GM12872 (cell line): ENCODE measurements at regions not wholly inside any gene's neighbourhood (a gene's known extent, or its start where the extent isn't known, plus 50 kb on each side); places are given as distances from the start of the nearest gene placed in this dataset.

Source experiments
- CTCF ChIP-seq: IDR thresholded peaks from 3 replicates; pipeline ENCODE4 v1.5.1; 2011; ENCODE audit warnings: low read depth, mild to moderate bottlenecking, low read length, moderate library complexity; ENCODE audit not compliant: insufficient read depth

- TF ChIP-seq CTCF: no peak
These were observed 68.8 kb upstream of the ARHGAP18 start for GRCh38 chr6:129778793-129779192.

GRCh38 chr6:129777371-129777770 is 67.4 kb upstream of the ARHGAP18 start:
- TF ChIP-seq CTCF: no peak

GRCh38 chr6:129776542-129777330 is 66.8 kb upstream of the ARHGAP18 start:
- TF ChIP-seq CTCF: no peak

- TF ChIP-seq CTCF: peak; percentile 96
These were observed 64.9 kb upstream of the ARHGAP18 start for GRCh38 chr6:129774697-129775447.

- TF ChIP-seq CTCF: no peak
These were observed 63.3 kb upstream of the ARHGAP18 start for GRCh38 chr6:129773304-129773703.

GRCh38 chr6:129771678-129772077 is 61.7 kb upstream of the ARHGAP18 start:
- TF ChIP-seq CTCF: no peak

- no peak for TF ChIP-seq CTCF
These were observed 58.0 kb upstream of the ARHGAP18 start for GRCh38 chr6:129767776-129768485.
